ENCODE measurements at regions not wholly inside any gene's neighbourhood (a gene's known extent, or its start where the extent isn't known, plus 50 kb on each side); places are given as distances from the start of the nearest gene placed in this dataset.

GRCh38 chr2:80822999-80823398 lies 518.4 kb upstream of the LRRTM1 start:
- TF ChIP-seq POLR2A (IDR thresholded peaks at IDR 0.05): no peak
- TF ChIP-seq, protein P1, sequence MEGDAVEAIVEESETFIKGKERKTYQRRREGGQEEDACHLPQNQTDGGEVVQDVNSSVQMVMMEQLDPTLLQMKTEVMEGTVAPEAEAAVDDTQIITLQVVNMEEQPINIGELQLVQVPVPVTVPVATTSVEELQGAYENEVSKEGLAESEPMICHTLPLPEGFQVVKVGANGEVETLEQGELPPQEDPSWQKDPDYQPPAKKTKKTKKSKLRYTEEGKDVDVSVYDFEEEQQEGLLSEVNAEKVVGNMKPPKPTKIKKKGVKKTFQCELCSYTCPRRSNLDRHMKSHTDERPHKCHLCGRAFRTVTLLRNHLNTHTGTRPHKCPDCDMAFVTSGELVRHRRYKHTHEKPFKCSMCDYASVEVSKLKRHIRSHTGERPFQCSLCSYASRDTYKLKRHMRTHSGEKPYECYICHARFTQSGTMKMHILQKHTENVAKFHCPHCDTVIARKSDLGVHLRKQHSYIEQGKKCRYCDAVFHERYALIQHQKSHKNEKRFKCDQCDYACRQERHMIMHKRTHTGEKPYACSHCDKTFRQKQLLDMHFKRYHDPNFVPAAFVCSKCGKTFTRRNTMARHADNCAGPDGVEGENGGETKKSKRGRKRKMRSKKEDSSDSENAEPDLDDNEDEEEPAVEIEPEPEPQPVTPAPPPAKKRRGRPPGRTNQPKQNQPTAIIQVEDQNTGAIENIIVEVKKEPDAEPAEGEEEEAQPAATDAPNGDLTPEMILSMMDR (IDR thresholded peaks at IDR 0.05): no peak
- no peak for TF ChIP-seq POLR2AphosphoS5 (IDR thresholded peaks at IDR 0.05)

Data from upper lobe of left lung (tissue), 4 donors.